ENCODE measurements at regions not wholly inside any gene's neighbourhood (a gene's known extent, or its start where the extent isn't known, plus 50 kb on each side); places are given as distances from the start of the nearest gene placed in this dataset.

DNA sequence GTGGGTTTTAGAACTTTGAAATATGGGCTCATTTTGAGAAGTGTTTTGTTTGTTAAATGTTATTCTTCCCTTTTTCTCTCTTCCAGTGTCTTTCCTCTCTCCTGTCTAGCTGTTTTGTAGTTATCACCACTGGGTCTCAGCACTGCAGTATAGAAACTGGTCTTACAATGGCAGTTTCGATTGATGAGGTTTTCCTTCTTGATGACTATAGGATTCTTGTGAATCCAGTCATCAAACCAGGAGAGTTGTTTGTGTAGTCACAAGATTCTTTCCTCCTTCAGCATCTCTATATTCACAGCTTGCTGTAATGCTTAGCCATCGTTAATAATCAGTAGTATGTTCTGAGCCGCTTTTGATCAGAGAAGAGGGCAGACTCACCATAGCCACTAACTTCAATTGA lies 172.3 kb downstream of the OGFRL1 start:
- no CpG with 5 or more reads among the region's 3 CpGs for WGBS, 2 donors (ENCODE audit: extremely low coverage in 2 of 2, insufficient read length in 2 of 2, insufficient replicate concordance in 1 of 2)
- H3K4me2 ChIP-seq (ENCODE audit: insufficient read depth, low read length, poor library complexity, severe bottlenecking): no peak overlapping the region
- H3K9me3 ChIP-seq (replicated peaks in 1 of 2; ENCODE audit: control insufficient read depth in 2 of 2, insufficient read depth in 1 of 2, low read depth in 1 of 2, low read length in 2 of 2): peaks cover 0 to 26% of the 10 kb centered on the region in 2 donors
- H2BK5ac ChIP-seq (ENCODE audit: low read length): no peak overlapping the region
- H3K36me3 ChIP-seq (replicated peaks in 1 of 2; ENCODE audit: control insufficient read depth in 2 of 2, insufficient read depth in 2 of 2, low read length in 2 of 2): no peaks in the 10 kb centered on the region
- peak overlapping the region; percentile 19 for H2AFZ ChIP-seq (ENCODE audit: low read length)
- no peaks in the 10 kb centered on the region for H3K79me1 ChIP-seq (ENCODE audit: low read depth, low read length)
- no peak for DNase-seq (ENCODE audit: low spot score)
- no peak overlapping the region for H3K4ac ChIP-seq (ENCODE audit: low read length)
- H2BK15ac ChIP-seq (ENCODE audit: low read length): no peak overlapping the region
- H2BK120ac ChIP-seq (ENCODE audit: low read depth, low read length): no peak overlapping the region
- no peak overlapping the region for H2BK12ac ChIP-seq (ENCODE audit: low read length)
- H3K27me3 ChIP-seq (ENCODE audit: control insufficient read depth in 3 of 3, insufficient read depth in 3 of 3, low read depth in 1 of 3, low read length in 3 of 3): no peaks in the 10 kb centered on the region
- no peak overlapping the region for H2AK5ac ChIP-seq (ENCODE audit: low read depth, low read length)
- no peak overlapping the region for H4K91ac ChIP-seq (ENCODE audit: low read depth, low read length, poor library complexity)
- H4K8ac ChIP-seq (ENCODE audit: low read depth, low read length): no peak overlapping the region
- no peak overlapping the region for H3K23ac ChIP-seq (ENCODE audit: low read depth, low read length, poor library complexity)
- no peak overlapping the region for H3K9ac ChIP-seq (ENCODE audit: low read depth, low read length, poor library complexity)
- no peak overlapping the region for H3K4me3 ChIP-seq (ENCODE audit: low read length in 2 of 2)
- no peak overlapping the region for H3K18ac ChIP-seq (ENCODE audit: low read length)
- H3K4me1 ChIP-seq (ENCODE audit: control insufficient read depth in 2 of 2, insufficient read depth in 1 of 2, low read depth in 1 of 2, low read length in 2 of 2): no peaks in the 10 kb centered on the region
- H3K14ac ChIP-seq (ENCODE audit: low read length): no peak overlapping the region
- no peak overlapping the region for H3K27ac ChIP-seq (replicated peaks; ENCODE audit: low read length)

DNA sequence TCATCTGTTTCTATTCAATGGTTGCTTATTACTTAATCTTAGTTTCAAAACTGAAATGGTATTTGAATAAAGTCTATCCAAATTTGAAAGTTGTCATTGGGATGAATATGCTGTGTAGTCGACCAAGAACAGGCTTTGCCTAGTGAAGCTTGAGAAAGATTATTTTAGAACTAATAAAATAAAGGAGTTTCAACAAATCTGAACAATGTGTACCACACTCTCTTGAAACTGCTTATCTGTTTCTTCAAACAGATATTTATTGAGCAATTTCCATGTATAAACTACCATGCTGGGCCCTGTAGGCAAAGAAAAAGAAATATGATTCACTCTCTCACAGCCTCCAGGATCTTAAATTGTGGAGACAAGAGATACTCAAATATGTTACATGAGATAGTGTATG lies 174.4 kb downstream of the OGFRL1 start:
- H2BK15ac ChIP-seq (ENCODE audit: low read length): no peak overlapping the region
- no peak overlapping the region for H3K18ac ChIP-seq (ENCODE audit: low read length)
- peaks cover 0 to 2% (median 0%) of the 10 kb centered on the region in 3 experiments for H3K27me3 ChIP-seq (ENCODE audit: control insufficient read depth in 3 of 3, insufficient read depth in 3 of 3, low read depth in 1 of 3, low read length in 3 of 3)
- no peaks in the 10 kb centered on the region for H3K36me3 ChIP-seq (replicated peaks in 1 of 2; ENCODE audit: control insufficient read depth in 2 of 2, insufficient read depth in 2 of 2, low read length in 2 of 2)
- H2BK120ac ChIP-seq (ENCODE audit: low read depth, low read length): no peak overlapping the region
- no peak overlapping the region for H2BK5ac ChIP-seq (ENCODE audit: low read length)
- H3K4me2 ChIP-seq (ENCODE audit: insufficient read depth, low read length, poor library complexity, severe bottlenecking): no peak overlapping the region
- no peaks in the 10 kb centered on the region for H3K79me1 ChIP-seq (ENCODE audit: low read depth, low read length)
- no peak overlapping the region for H2BK12ac ChIP-seq (ENCODE audit: low read length)
- DNase-seq (ENCODE audit: low spot score): no peak
- H3K23ac ChIP-seq (ENCODE audit: low read depth, low read length, poor library complexity): no peak overlapping the region
- no peak overlapping the region for H3K9ac ChIP-seq (ENCODE audit: low read depth, low read length, poor library complexity)
- WGBS, 2 donors (ENCODE audit: extremely low coverage in 2 of 2, insufficient read length in 2 of 2, insufficient replicate concordance in 1 of 2): no CpG with 5 or more reads among the region's 1 CpG
- no peak overlapping the region for H2AFZ ChIP-seq (ENCODE audit: low read length)
- H3K4ac ChIP-seq (ENCODE audit: low read length): no peak overlapping the region
- no peak overlapping the region for H4K91ac ChIP-seq (ENCODE audit: low read depth, low read length, poor library complexity)
- H2AK5ac ChIP-seq (ENCODE audit: low read depth, low read length): no peak overlapping the region
- no peak overlapping the region for H4K8ac ChIP-seq (ENCODE audit: low read depth, low read length)
- H3K14ac ChIP-seq (ENCODE audit: low read length): no peak overlapping the region
- H3K4me1 ChIP-seq (ENCODE audit: control insufficient read depth in 2 of 2, insufficient read depth in 1 of 2, low read depth in 1 of 2, low read length in 2 of 2): peaks cover 0 to 7% of the 10 kb centered on the region in 2 donors
- no peak overlapping the region for H3K4me3 ChIP-seq (ENCODE audit: low read length in 2 of 2)
- no peak overlapping the region for H3K27ac ChIP-seq (replicated peaks; ENCODE audit: low read length)
- peaks cover 3 to 27% of the 10 kb centered on the region in 2 donors for H3K9me3 ChIP-seq (replicated peaks in 1 of 2; ENCODE audit: control insufficient read depth in 2 of 2, insufficient read depth in 1 of 2, low read depth in 1 of 2, low read length in 2 of 2)

DNA sequence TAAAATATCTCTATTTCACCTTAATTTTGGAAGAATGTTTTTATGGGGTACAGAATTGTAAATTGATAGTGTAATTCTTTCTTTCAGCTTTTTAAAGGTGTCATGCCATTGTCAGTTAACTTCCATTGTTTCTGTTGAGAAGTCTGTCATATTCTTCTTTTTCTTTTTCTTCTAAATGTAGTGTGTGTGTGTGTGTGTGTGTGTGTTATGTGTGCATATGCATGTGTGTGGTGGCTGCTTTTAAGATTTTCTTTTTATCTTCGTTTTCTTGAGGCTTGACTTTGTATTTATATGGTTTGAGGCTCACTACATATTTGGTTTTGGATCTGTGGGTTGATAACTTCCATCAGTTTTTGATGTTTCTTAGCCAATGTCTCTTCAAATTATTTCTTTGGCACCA lies 176.5 kb downstream of the OGFRL1 start:
- H3K27ac ChIP-seq (replicated peaks; ENCODE audit: low read length): no peak overlapping the region
- no peaks in the 10 kb centered on the region for H3K36me3 ChIP-seq (replicated peaks in 1 of 2; ENCODE audit: control insufficient read depth in 2 of 2, insufficient read depth in 2 of 2, low read length in 2 of 2)
- H3K9me3 ChIP-seq (replicated peaks in 1 of 2; ENCODE audit: control insufficient read depth in 2 of 2, insufficient read depth in 1 of 2, low read depth in 1 of 2, low read length in 2 of 2): peaks cover 3 to 33% of the 10 kb centered on the region in 2 donors
- H3K18ac ChIP-seq (ENCODE audit: low read length): no peak overlapping the region
- H3K4me3 ChIP-seq (ENCODE audit: low read length in 2 of 2): no peak overlapping the region
- no peak overlapping the region for H3K9ac ChIP-seq (ENCODE audit: low read depth, low read length, poor library complexity)
- peaks cover 0 to 18% of the 10 kb centered on the region in 2 donors for H3K4me1 ChIP-seq (ENCODE audit: control insufficient read depth in 2 of 2, insufficient read depth in 1 of 2, low read depth in 1 of 2, low read length in 2 of 2)
- no peak overlapping the region for H3K14ac ChIP-seq (ENCODE audit: low read length)
- no peak overlapping the region for H2BK15ac ChIP-seq (ENCODE audit: low read length)
- H4K91ac ChIP-seq (ENCODE audit: low read depth, low read length, poor library complexity): no peak overlapping the region
- no peak overlapping the region for H2AK5ac ChIP-seq (ENCODE audit: low read depth, low read length)
- H2BK120ac ChIP-seq (ENCODE audit: low read depth, low read length): no peak overlapping the region
- no peak overlapping the region for H2AFZ ChIP-seq (ENCODE audit: low read length)
- no CpG with 5 or more reads among the region's 1 CpG for WGBS, 2 donors (ENCODE audit: extremely low coverage in 2 of 2, insufficient read length in 2 of 2, insufficient replicate concordance in 1 of 2)
- H3K4me2 ChIP-seq (ENCODE audit: insufficient read depth, low read length, poor library complexity, severe bottlenecking): no peak overlapping the region
- H3K79me1 ChIP-seq (ENCODE audit: low read depth, low read length): no peaks in the 10 kb centered on the region
- H3K4ac ChIP-seq (ENCODE audit: low read length): no peak overlapping the region
- DNase-seq (ENCODE audit: low spot score): no peak
- peaks cover 0 to 2% (median 0%) of the 10 kb centered on the region in 3 experiments for H3K27me3 ChIP-seq (ENCODE audit: control insufficient read depth in 3 of 3, insufficient read depth in 3 of 3, low read depth in 1 of 3, low read length in 3 of 3)
- no peak overlapping the region for H4K8ac ChIP-seq (ENCODE audit: low read depth, low read length)
- no peak overlapping the region for H2BK12ac ChIP-seq (ENCODE audit: low read length)
- no peak overlapping the region for H2BK5ac ChIP-seq (ENCODE audit: low read length)
- H3K23ac ChIP-seq (ENCODE audit: low read depth, low read length, poor library complexity): no peak overlapping the region

DNA sequence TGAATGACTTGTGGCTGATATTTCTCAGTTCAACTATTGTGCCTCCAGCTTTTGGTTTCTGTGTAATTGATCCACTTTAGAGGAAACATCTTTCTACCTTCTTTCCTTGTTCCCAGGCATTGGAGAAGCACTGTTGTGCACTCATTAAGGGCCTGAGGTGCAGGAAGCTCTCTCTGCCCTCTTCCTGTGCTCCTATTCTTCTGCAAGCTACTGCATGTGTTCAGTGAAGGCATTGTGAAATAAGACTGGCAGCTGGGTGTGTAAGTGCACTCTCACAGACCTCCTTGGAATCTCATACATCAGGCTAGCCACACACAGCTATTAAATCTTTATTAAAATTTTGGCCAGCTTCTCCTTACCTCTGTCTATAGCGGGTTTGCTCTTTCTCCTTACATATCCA lies 177.8 kb downstream of the OGFRL1 start:
- no peak overlapping the region for H2AK5ac ChIP-seq (ENCODE audit: low read depth, low read length)
- no peak overlapping the region for H3K14ac ChIP-seq (ENCODE audit: low read length)
- H2BK5ac ChIP-seq (ENCODE audit: low read length): no peak overlapping the region
- peaks cover 3 to 43% of the 10 kb centered on the region in 2 donors for H3K9me3 ChIP-seq (replicated peaks in 1 of 2; ENCODE audit: control insufficient read depth in 2 of 2, insufficient read depth in 1 of 2, low read depth in 1 of 2, low read length in 2 of 2)
- H3K79me1 ChIP-seq (ENCODE audit: low read depth, low read length): no peaks in the 10 kb centered on the region
- no peaks in the 10 kb centered on the region for H3K36me3 ChIP-seq (replicated peaks in 1 of 2; ENCODE audit: control insufficient read depth in 2 of 2, insufficient read depth in 2 of 2, low read length in 2 of 2)
- H3K4me2 ChIP-seq (ENCODE audit: insufficient read depth, low read length, poor library complexity, severe bottlenecking): no peak overlapping the region
- no peak for DNase-seq (ENCODE audit: low spot score)
- no peak overlapping the region for H2BK15ac ChIP-seq (ENCODE audit: low read length)
- peaks cover 0 to 21% of the 10 kb centered on the region in 2 donors for H3K4me1 ChIP-seq (ENCODE audit: control insufficient read depth in 2 of 2, insufficient read depth in 1 of 2, low read depth in 1 of 2, low read length in 2 of 2)
- no peak overlapping the region for H3K4me3 ChIP-seq (ENCODE audit: low read length in 2 of 2)
- peaks cover 0 to 2% (median 0%) of the 10 kb centered on the region in 3 experiments for H3K27me3 ChIP-seq (ENCODE audit: control insufficient read depth in 3 of 3, insufficient read depth in 3 of 3, low read depth in 1 of 3, low read length in 3 of 3)
- no peak overlapping the region for H3K18ac ChIP-seq (ENCODE audit: low read length)
- no CpG with 5 or more reads among the region's 1 CpG for WGBS, 2 donors (ENCODE audit: extremely low coverage in 2 of 2, insufficient read length in 2 of 2, insufficient replicate concordance in 1 of 2)
- H2BK120ac ChIP-seq (ENCODE audit: low read depth, low read length): no peak overlapping the region
- no peak overlapping the region for H3K9ac ChIP-seq (ENCODE audit: low read depth, low read length, poor library complexity)
- no peak overlapping the region for H3K27ac ChIP-seq (replicated peaks; ENCODE audit: low read length)
- no peak overlapping the region for H4K8ac ChIP-seq (ENCODE audit: low read depth, low read length)
- no peak overlapping the region for H2BK12ac ChIP-seq (ENCODE audit: low read length)
- H3K4ac ChIP-seq (ENCODE audit: low read length): no peak overlapping the region
- no peak overlapping the region for H3K23ac ChIP-seq (ENCODE audit: low read depth, low read length, poor library complexity)
- H2AFZ ChIP-seq (ENCODE audit: low read length): peak overlapping the region; percentile 6
- no peak overlapping the region for H4K91ac ChIP-seq (ENCODE audit: low read depth, low read length, poor library complexity)
